NT2/D1 (cell line): ENCODE measurements at regions not wholly inside any gene's neighbourhood (a gene's known extent, or its start where the extent isn't known, plus 50 kb on each side); places are given as distances from the start of the nearest gene placed in this dataset.

Experiments
- YY1 ChIP-seq: IDR thresholded peaks from 2 replicates; pipeline ENCODE4 v1.6.1; 2011; ENCODE audit not compliant: insufficient read length, insufficient read depth
- ZNF274 ChIP-seq: IDR thresholded peaks from 2 replicates; pipeline ENCODE4 v1.6.1; 2011; ENCODE audit warnings: mild to moderate bottlenecking, low read depth, low read length

DNA sequence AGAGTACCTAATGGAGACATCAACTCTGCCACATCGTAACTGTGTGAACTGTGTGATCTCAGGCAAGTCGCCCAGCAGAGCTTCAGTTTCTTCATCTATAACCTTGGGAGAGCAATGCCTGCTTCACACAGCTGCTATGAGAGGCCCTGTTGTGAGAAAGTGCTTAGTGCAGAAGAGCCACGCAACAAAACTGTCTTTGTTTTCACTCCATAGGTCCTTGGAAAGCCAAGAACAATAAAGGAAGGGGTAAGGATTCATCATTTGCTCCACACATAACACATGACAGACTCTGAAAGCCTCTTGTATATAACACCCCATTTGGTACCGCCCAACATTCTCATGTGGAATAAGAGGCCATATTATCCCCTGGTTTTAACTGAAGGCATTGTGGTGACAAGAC lies 231.9 kb upstream of the ISX start:
- no peak for TF ChIP-seq ZNF274
- TF ChIP-seq YY1 = no peak
